Inflammatory macrophage treated with lipopolysaccharide for 1 hour (primary cell): ENCODE measurements at regions not wholly inside any gene's neighbourhood (a gene's known extent, or its start where the extent isn't known, plus 50 kb on each side); places are given as distances from the start of the nearest gene placed in this dataset.

Experiments
- DNase-seq, 2 donors: peaks; one replicate each; pipeline ENCODE4 v3.0.0-alpha.2; 2020 to 2022

GRCh38 chr16:51355875-51356274 is 204.8 kb upstream of the SALL1 start:
- DNase-seq, result no peak

DNA sequence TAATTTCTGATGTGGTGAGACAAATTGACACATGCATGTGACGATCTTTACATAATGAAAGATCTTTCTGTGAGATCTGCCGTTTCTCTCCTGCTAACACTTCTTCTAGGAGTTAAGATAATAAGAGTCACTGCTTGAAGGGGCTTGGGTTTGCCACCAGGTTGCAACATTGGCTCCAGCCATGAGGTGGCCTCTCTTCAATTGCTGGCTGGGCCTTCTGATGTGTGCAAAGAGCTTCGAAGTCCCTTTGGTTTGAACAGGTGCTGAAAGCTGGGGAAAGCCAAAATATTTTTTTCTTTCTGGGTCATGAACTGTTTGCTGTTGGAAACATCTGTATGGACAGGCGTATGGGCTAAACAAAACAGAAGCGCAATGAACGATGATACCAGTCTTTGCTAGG is 204.1 kb upstream of the SALL1 start:
- no peak for DNase-seq

DNA sequence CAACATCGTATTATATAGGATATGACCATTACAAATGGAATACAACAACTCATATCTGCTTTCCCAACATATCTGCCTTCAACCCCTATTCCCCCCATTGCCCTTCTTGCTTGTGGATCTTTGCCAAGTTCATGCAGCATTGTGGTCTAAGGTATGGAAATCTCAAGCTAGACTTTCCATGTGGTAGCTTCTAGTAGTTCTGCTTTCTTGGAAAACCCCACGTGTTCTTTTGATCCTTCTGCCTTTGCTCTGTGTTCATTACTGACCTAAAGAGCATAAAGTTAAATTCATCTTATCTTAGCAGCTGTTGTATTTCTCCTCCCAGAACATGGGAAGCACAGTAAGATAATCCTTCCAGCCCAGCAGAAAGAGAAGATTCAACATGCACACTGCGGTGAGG is 202.0 kb upstream of the SALL1 start:
- no peak for DNase-seq

GRCh38 chr16:51349626-51350025 is 198.6 kb upstream of the SALL1 start:
- DNase-seq, result no peak

GRCh38 chr16:51343411-51343810 is 192.3 kb upstream of the SALL1 start:
- no peak for DNase-seq

DNA sequence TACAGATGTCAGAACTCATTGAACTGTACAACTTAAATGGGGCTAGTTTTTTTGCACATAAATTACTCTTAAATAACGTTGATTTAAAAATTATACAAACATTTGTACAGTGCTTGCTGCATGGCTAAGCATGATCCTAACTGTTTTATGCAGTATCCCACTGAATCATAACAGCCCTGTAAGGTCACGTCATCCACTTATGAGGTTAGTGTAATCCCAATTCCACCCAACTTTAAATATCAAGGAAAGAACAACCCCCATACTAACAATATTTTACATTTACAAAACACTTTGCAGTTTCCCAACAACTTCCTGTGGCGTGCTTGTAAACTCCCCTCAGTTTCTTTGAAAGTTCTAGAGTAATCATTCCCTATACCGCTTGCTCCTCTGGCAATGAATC is 190.1 kb upstream of the SALL1 start:
- DNase-seq, result no peak

DNA sequence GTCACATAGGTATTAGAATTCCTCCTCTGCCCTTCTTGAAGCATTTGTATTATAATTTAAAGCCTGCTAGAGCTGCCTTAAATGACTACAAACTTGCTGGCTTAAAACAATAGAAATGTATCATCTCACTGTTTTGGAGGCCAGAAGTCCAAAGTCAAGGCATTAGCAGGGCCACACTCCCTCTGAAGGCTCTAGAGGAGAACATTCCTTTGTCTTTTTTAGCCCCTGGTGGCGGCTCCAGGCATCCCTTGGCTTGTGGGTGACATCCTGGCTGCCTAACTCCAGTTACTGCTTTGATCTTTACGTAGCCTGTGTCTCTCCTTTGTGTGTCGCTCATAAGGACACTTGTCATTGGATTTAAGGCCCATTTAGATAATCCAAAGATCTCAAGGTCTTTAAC is 186.6 kb upstream of the SALL1 start:
- no peak for DNase-seq

DNA sequence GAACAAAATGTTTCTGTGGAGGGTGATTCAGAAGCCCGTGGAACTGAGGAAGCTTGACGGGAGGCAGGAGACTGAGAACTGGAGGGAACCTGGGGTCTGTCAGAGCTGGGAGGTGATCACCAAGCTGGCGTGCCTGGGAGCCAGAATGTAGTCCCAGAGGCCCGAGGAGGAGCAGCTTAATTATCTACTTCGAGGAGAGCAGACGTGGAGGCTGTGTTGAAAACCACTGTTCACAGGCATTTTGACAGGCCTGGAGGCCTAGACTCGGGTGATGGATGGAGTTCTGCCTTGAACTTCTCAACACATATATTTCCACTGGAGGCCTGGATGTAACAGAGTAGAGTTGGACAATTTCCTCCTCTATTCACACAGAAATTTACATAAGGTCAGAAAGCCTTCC is 177.7 kb upstream of the SALL1 start:
- no peak for DNase-seq

DNA sequence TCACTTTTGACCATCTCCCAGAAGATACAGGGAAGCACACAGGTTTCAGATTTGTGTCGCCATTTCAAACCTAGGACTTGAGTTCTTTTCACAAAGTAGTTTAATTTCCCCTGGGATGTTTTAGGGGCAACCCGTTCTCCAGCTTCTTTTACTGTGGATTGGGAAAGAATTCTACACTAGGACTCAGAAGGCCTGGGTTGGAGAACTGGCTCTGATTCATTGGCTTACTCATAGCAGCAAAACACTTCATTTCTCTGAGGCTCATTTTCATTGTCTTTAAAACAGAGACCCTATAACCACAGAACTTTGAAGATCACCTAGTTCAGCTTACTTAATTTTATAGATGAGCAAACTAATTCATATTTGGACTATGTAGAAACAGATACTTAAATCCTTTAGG is 175.9 kb upstream of the SALL1 start:
- no peak for DNase-seq

- no peak for DNase-seq
Measured at GRCh38 chr16:51326131-51326856, 175.2 kb upstream of the SALL1 start.

DNA sequence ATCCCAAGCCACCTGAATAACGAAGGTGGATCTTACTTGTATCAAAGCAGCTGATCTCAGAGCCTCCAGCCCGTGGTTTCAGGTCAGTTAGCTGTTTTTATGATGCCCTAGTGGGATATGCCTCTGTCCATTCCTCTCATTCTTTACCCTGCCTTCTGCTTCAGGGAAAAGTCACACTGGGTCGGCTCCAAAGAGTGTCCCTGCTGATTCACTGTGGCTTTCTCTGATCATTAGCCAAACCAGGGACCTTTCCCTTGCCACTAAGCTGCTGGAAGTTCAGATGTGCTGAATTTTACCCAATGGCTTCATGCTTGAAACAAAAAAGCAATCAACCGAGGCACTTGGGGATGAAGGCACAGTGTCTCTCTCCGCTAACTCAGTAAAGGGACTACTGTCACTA is 170.2 kb upstream of the SALL1 start:
- DNase-seq, result no peak

- no peak for DNase-seq
Measured at GRCh38 chr16:51317575-51317974, 166.5 kb upstream of the SALL1 start.

DNA sequence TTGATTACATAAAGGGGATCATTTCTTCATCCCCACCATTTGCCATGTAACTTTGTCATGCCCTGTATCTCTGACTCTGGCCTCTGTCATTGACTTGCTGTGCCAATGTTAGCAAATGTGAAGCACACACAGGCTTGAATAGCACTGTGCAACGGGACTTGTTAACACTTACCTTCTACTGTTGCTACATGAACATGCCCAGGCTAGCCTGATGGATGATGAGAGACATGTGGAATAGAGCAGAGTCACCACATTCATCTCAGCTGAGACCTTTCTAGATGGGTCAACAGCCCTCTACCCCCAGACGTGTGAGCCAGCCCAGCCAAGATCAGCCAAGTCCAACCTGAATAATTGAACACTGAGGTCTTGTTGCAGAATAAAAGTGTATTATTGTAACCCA is 162.1 kb upstream of the SALL1 start:
- no peak for DNase-seq

GRCh38 chr16:51312363-51313150 is 161.5 kb upstream of the SALL1 start:
- DNase-seq, result no peak

- no peak for DNase-seq
Measured at GRCh38 chr16:51310159-51310558, 159.1 kb upstream of the SALL1 start.

DNA sequence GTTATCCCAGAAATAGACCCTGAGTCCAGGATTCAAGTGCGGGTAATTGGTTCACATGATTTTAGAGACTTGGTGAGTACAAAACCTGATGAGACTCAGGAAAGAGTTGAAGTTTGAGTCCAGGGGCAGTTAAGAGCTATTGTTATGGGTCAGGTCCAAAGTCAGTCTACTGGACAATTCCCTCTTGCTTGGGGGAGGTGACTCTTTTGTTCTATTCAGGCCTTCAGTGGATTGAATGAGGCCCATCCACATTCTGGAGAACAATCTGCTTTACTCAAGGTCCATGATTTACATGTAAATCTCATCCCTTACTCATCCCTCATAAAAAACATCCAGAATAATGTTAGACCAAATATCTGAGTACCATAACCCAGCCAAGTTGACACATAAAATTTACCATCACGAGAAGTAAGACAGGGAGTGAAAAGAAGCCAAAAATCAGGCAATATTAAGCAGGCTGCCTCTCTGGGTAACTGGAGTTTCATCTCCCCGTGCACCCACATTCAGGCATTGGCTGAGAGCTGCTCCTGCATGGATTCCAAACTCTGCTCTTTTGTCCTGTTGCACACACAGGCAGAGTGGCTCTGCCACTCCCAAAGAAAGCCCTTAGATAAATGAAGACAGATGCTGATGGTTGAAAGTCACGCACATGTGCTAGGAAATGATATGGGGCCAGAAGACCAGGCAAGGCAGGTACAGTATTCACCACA is 156.0 kb upstream of the SALL1 start:
- no peak for DNase-seq

DNA sequence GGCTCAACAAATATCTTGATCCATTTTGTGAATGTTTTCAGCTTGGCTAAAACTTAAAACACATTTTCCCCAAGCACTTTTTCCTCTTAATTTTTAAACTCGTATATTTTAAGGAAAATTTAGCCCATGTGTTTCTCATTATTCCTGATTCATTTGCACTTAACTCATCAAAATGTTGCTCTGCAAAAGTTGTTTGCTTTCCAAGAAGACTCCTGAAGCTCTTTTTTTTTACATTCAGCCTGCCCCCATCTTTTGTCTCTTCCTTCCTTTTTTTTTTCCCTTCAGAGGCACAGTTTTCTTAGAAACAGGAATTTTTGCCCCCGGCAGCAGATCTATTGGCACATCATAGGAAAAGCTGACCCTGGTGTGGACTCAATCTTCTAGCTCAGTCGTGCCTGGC is 155.0 kb upstream of the SALL1 start:
- DNase-seq, result no peak

- no peak for DNase-seq
Measured at GRCh38 chr16:51305337-51305736, 154.3 kb upstream of the SALL1 start.

- no peak for DNase-seq
Measured at GRCh38 chr16:51302042-51302441, 151.0 kb upstream of the SALL1 start.

- no peak for DNase-seq
Measured at GRCh38 chr16:51298800-51299199, 147.7 kb upstream of the SALL1 start.

DNA sequence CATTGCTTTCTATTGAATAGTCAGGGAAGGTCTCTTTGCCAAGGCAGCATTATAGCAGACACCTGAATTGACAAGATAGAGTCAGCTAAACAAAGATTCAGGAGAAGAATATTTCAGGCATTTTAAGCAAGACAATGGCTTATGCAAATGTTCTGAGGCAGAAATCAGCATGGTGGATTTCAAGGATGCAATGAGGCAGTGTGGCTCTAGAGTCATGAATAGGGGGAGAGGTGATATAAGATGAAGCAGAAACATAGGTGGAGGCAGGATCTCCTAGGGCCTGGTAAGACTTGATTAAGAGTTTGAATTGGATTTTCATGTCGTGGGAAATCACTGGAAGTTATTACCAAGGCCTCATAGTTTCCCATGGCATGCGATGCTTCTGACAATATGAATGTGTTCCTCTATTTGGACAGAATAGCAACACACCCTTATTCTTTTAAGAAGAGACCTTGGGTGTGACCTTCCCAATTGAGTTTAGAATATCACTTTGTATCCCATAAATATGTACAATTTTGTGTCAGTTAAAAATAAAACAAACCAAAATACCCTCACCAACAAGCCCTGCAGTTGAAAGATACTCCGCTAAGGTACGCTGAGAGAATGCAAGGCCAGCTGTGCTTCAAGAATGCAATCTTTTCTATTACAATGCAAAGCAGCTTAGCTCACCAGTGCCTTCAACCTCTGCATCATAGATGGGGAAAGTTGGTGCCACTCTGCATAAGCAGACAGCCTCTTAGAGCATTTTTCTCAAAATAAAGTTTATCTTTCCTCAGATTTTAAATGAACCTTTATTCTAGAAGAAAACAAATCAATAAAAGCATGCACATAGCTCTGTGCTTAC is 139.6 kb upstream of the SALL1 start:
- no peak for DNase-seq

GRCh38 chr16:51289336-51289735 is 138.3 kb upstream of the SALL1 start:
- no peak for DNase-seq

DNA sequence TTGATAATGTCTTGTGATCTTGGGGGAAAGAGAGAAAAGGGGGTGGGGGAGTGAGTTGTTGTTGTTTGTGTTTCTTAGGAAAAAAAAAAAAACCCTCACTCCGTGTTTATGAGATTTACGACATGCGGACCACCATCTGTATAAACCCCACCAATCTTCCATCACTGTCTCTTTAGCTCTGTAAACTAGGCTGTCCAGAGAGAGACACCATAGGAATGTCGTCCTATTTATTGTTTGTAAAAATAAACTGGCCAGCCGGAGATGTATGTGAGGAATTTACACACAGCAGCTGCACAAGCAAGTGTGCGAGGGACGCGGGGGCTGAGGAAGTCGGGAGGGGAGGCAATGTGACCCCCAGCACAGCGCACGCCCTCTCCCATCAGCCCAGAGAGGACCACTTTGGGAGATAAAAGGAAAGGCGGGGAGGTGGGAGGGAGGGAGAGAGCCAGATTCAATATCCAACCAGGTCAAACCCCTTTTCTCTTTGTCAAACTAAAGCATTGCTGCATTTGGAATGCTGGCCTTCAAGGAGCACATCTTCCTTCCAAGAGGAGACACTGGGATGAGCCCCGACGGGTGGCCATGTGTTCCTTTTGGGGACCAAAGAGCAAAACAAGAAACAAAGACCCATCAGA is 136.2 kb upstream of the SALL1 start:
- DNase-seq, result no peak
